Mucosa of rectum (tissue), 2 donors: ENCODE measurements at regions not wholly inside any gene's neighbourhood (a gene's known extent, or its start where the extent isn't known, plus 50 kb on each side); places are given as distances from the start of the nearest gene placed in this dataset.

Experiments used
- H3K27ac ChIP-seq, 2 donors: one replicate each; pipeline ENCODE4 v1.7.0; 2013; ENCODE audit warnings: inconsistent platforms in 2 of 2, low read depth in 2 of 2, low read length in 2 of 2
- H3K27me3 ChIP-seq, 2 donors: one replicate each; pipeline ENCODE4 v1.7.0; 2013; ENCODE audit warnings: low read length in 2 of 2; ENCODE audit not compliant: control insufficient read depth in 2 of 2, insufficient read depth in 2 of 2
- H3K36me3 ChIP-seq, 2 donors: one replicate each; pipeline ENCODE4 v1.7.0; 2013; ENCODE audit warnings: low read length in 2 of 2; ENCODE audit not compliant: control insufficient read depth in 2 of 2, insufficient read depth in 2 of 2
- H3K4me1 ChIP-seq, 2 donors: one replicate each; pipeline ENCODE4 v1.7.0; 2013; ENCODE audit warnings: low read length in 2 of 2, mild to moderate bottlenecking in 1 of 2; ENCODE audit not compliant: control insufficient read depth in 2 of 2, insufficient read depth in 2 of 2
- H3K4me3 ChIP-seq, 2 donors: one replicate each; pipeline ENCODE4 v1.7.0; 2013; ENCODE audit warnings: low read length in 2 of 2
- H3K9ac ChIP-seq, 2 donors: one replicate each; pipeline ENCODE4 v1.7.0; 2013; ENCODE audit warnings: low read length in 2 of 2, low read depth in 1 of 2, mild to moderate bottlenecking in 1 of 2
- H3K9me3 ChIP-seq, 2 donors: one replicate each; pipeline ENCODE4 v1.7.0; 2013; ENCODE audit warnings: low read length in 2 of 2; ENCODE audit not compliant: control insufficient read depth in 2 of 2
- donor health status: healthy.
- donor health status: Normal muscosa, but diverticular disease.

DNA sequence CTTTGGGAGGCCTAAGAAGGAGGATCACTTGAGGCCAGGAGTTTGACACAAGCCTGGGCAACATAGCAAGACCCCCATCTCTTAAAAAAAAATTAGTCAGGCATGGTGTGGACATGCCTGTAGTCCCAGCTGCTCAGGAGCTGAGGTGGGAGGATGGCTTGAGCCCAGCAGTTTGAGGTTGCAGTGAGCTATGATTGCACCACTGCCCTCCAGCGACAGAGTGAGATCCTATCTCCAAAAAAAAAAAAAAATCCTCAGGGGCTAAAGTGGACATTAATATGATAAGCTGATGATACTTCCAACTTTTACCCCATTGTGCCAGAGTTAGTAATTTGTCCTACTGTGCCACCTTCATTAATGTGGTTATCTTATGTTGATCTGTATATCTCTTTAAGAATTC lies 327.8 kb upstream of the FMN2 start:
- H3K9ac ChIP-seq = no peak overlapping the region
- no peaks in the 10 kb centered on the region for H3K4me1 ChIP-seq

DNA sequence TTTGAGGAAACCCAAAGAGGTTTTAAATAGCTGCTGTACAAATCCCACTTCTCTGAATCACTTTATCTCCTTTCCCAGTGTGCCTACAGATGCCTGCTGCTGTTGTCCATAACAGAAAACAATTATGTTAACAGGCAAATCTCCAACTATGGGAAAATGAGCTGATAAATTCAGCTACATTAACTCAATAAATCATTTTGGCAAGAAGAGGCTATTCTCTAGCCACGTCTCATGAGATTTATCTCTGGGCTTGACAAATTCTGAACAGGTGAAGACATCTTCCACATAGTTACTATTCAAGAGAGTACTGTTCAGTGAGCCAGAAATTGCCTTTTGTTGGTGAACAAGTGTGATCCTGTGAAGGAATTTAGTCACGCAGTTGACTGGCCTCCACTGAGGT lies 327.1 kb upstream of the FMN2 start:
- no peak overlapping the region for H3K4me3 ChIP-seq
- no peaks in the 10 kb centered on the region for H3K36me3 ChIP-seq
- no peaks in the 10 kb centered on the region for H3K4me1 ChIP-seq
- no peak overlapping the region for H3K27ac ChIP-seq
- H3K9ac ChIP-seq = no peak overlapping the region
- H3K27me3 ChIP-seq = no peaks in the 10 kb centered on the region
- H3K9me3 ChIP-seq = no peaks in the 10 kb centered on the region

More for the DNA sequence above, 327.8 kb upstream of the FMN2 start:
- Histone ChIP-seq H3K4me3 (no peak overlapping the region), H3K27me3 (no peaks in the 10 kb centered on the region), H3K27ac (no peak overlapping the region), H3K36me3 (no peaks in the 10 kb centered on the region), H3K9me3 (no peaks in the 10 kb centered on the region)

DNA sequence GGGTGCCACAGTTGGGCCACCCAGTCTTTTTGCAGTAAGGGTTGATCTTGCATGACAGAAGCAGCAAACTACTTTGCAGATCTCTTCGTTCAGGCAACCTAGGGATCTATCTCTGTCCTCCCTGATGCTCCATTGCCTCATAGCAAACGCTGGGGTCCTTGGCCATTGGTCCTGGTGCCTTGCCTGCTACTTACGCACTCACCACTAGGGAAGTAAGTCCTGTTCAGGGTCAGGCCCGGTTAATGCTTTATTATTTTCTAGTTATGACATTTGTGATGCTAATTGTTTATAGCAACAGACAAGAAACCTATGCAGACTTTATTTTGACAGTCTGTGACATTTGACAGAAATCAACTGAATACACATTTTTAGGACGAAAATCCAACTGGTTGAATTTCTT lies 326.5 kb upstream of the FMN2 start:
- H3K4me1 ChIP-seq = no peaks in the 10 kb centered on the region
- H3K36me3 ChIP-seq = no peaks in the 10 kb centered on the region
- no peaks in the 10 kb centered on the region for H3K9me3 ChIP-seq
- no peak overlapping the region for H3K9ac ChIP-seq
- H3K27ac ChIP-seq = no peak overlapping the region
- H3K4me3 ChIP-seq = no peak overlapping the region
- no peaks in the 10 kb centered on the region for H3K27me3 ChIP-seq

DNA sequence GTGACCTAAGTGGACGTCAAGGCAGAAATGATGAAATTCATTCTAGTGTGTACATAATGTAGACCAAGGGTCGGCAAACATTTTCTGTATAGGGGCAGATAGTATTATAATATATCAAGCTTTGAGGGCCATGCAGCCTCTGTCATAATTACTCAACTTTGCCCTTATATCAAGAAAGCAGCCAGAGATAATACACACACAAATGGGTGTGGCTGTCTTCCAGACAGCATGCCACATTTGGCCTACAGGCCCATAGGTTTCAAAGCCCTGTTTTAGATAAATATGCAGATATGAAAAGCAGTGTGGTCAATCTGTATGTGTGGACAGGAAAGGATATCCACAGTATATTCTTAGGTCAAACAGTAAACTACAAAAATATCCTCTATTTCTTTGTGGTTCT lies 320.1 kb upstream of the FMN2 start:
- Histone ChIP-seq H3K9ac (no peak overlapping the region), H3K27me3 (no peaks in the 10 kb centered on the region), H3K36me3 (no peaks in the 10 kb centered on the region), H3K4me1 (peaks cover 0 to 2% of the 10 kb centered on the region in 2 donors), H3K4me3 (no peak overlapping the region), H3K27ac (no peak overlapping the region), H3K9me3 (no peaks in the 10 kb centered on the region)

DNA sequence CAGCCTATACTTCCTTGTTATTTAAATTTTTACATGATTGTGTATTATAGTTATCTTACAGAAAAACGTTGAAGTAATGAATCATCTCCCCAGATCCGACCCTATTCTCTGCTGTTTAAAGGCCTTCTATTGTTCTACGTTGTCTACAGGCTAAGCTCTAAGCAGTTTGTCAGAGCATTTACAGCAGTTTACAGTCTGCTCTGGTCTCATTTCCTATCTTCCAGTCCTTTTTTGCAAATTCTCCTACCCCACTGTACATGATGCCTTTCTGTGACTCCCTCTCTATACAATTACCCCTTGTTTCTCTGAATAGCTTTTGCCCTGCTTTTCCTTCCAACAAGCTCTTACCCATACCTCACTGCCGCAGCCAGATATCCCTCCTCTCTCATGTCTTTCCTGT lies 319.2 kb upstream of the FMN2 start:
- no peaks in the 10 kb centered on the region for H3K9me3 ChIP-seq
- no peak overlapping the region for H3K4me3 ChIP-seq
- H3K4me1 ChIP-seq = peaks cover 0 to 2% of the 10 kb centered on the region in 2 donors
- no peaks in the 10 kb centered on the region for H3K27me3 ChIP-seq
- H3K9ac ChIP-seq = no peak overlapping the region
- H3K27ac ChIP-seq = no peak overlapping the region
- no peaks in the 10 kb centered on the region for H3K36me3 ChIP-seq

DNA sequence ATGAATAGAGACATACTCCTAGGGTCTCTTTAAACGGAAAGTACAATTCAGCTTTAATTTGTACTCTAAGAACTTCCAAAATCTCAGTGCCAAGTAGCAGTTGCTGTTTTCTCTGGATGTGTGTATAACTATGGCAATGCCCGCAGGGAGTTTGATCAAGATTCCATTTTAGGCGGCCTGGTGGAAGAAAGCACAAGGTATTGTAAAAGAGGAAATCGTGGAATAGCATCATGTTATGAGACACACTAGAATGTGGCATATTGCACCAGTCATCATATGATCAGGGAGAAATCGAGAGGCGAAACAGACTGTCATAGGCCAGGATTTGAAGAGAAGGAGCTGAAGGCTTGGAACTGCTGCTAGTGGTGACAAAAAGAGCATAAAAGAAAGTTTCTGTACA lies 316.2 kb upstream of the FMN2 start:
- no peak overlapping the region for H3K27ac ChIP-seq
- H3K9ac ChIP-seq = no peak overlapping the region
- no peaks in the 10 kb centered on the region for H3K36me3 ChIP-seq
- H3K9me3 ChIP-seq = no peaks in the 10 kb centered on the region
- no peak overlapping the region for H3K4me3 ChIP-seq
- no peaks in the 10 kb centered on the region for H3K27me3 ChIP-seq
- peaks cover 0 to 2% of the 10 kb centered on the region in 2 donors for H3K4me1 ChIP-seq

DNA sequence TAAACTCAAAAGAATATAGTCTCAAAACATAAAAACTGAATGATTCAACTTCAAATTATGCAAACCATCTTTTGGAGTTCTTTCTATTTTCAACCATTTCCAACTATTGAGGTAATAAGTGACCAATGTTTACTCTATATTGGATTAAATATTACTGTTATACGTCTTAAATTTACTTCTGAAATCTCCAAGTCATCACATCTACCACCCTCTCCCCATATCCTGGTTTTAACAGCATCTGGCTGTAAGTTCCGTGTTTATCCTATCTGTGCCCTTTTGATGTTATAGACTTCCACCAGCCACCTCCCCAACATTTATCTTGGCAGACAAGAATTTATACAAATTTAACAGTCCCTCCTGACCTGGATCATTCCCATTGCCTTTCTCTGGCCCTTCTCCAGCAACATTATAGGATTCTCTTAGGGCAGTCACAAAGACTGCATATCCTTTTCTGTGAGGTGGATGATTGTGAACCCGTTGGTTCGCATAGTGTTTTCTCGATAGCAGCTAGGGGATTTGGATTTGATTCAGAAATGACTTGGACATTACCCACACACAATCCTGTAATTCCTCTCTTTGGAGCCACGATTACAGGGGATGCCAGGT lies 313.4 kb upstream of the FMN2 start:
- Histone ChIP-seq H3K9ac (no peak overlapping the region), H3K27ac (no peak overlapping the region), H3K4me3 (no peak overlapping the region), H3K36me3 (no peaks in the 10 kb centered on the region), H3K9me3 (no peaks in the 10 kb centered on the region), H3K27me3 (no peaks in the 10 kb centered on the region), H3K4me1 (no peaks in the 10 kb centered on the region)

DNA sequence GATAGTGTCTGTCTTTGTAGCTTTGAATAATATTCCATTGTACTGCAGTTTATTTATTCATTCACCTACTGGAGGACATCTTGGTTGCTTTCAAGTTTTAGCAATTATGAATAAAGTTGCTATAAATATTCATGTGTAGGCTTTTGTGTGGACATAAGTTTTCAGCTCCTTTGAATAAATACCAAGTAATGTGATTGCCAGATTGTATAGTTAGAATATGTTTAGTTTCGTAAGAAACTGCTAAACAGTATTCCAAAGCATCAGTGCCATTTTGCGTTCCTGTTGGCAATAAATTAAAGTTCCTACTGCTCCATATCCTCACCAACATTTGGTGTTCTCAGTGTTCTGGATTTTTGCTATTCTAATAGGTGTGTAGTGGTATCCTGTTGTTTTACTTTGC lies 311.7 kb upstream of the FMN2 start:
- H3K9me3 ChIP-seq = no peaks in the 10 kb centered on the region
- no peak overlapping the region for H3K9ac ChIP-seq
- no peaks in the 10 kb centered on the region for H3K27me3 ChIP-seq
- H3K4me1 ChIP-seq = no peaks in the 10 kb centered on the region
- no peak overlapping the region for H3K27ac ChIP-seq
- H3K4me3 ChIP-seq = no peak overlapping the region
- H3K36me3 ChIP-seq = no peaks in the 10 kb centered on the region

DNA sequence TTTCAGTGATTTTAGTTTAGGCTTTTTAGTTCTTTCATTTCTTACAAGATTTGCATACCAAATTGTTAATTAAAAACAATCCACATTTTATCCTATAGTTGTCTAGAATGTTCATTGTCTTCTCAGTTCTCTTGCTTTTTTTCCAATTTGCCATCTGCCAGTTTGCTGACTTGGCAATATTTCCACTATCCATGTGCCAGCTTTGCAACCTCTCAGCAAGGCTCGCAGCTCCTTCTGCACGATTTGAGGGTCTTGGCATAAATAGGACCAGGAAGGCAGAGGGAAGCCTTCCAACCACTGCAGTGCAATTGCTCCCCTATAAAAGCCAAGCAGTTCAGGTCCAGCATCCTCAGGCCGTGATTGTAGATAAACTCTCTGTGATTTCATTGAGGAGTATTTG lies 306.8 kb upstream of the FMN2 start:
- H3K9me3 ChIP-seq = no peaks in the 10 kb centered on the region
- no peaks in the 10 kb centered on the region for H3K27me3 ChIP-seq
- no peaks in the 10 kb centered on the region for H3K36me3 ChIP-seq
- no peaks in the 10 kb centered on the region for H3K4me1 ChIP-seq
- no peak overlapping the region for H3K27ac ChIP-seq
- H3K9ac ChIP-seq = no peak overlapping the region
- no peak overlapping the region for H3K4me3 ChIP-seq

DNA sequence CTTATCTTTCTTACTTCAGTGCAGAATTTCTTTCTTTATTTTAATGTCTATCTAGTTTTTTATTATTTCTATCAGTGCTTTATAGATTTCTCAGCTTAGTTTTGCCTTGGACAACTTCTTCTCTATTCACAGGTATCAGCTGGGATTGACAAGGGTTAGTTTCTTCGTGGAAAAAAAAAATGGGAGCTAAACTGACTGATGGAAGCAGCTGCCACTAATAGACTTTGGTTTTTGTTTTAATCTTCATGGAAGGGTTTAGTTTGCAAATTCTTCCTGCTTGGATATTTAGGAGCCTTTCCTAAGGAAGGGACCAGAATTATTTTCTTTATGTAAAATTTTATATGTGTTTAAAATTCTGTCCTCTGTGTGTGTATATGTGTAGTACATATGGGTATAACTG lies 306.1 kb upstream of the FMN2 start:
- H3K36me3 ChIP-seq = no peaks in the 10 kb centered on the region
- no peak overlapping the region for H3K27ac ChIP-seq
- H3K4me3 ChIP-seq = no peak overlapping the region
- H3K9me3 ChIP-seq = no peaks in the 10 kb centered on the region
- H3K4me1 ChIP-seq = no peaks in the 10 kb centered on the region
- H3K9ac ChIP-seq = no peak overlapping the region
- H3K27me3 ChIP-seq = no peaks in the 10 kb centered on the region

DNA sequence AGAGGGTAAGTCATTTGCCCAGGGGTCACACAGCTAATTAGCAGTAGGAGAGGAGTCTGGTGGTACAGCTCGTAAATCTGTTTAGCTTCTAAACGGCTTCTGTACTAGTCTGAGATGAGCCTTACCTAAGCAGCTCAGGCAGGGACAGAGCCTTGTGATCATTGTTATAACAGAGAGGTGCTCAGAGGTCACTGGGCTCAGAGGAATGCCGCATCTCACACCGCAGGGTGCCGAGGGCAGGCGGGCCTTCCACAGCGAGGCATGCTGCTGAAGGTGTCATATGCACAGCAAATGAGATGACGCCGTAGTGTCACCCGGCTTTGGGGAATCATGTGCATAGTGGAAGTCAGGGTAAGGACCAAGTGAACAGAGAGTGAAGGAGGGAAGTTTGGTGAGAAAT lies 305.2 kb upstream of the FMN2 start:
- no peak overlapping the region for H3K9ac ChIP-seq
- H3K4me1 ChIP-seq = no peaks in the 10 kb centered on the region
- no peaks in the 10 kb centered on the region for H3K36me3 ChIP-seq
- H3K4me3 ChIP-seq = no peak overlapping the region
- no peaks in the 10 kb centered on the region for H3K27me3 ChIP-seq
- H3K9me3 ChIP-seq = no peaks in the 10 kb centered on the region
- no peak overlapping the region for H3K27ac ChIP-seq
